ENCODE measurements at regions not wholly inside any gene's neighbourhood (a gene's known extent, or its start where the extent isn't known, plus 50 kb on each side); places are given as distances from the start of the nearest gene placed in this dataset.

GRCh38 chr6:167712731-167713475, 113.8 kb upstream of the AFDN start:
- TF ChIP-seq GATA2 (IDR thresholded peaks at IDR 0.05; ENCODE audit: low read depth, low read length) (no peak), GATA3 (IDR thresholded peaks at IDR 0.05; ENCODE audit: low read depth, low read length) (no peak)

DNA sequence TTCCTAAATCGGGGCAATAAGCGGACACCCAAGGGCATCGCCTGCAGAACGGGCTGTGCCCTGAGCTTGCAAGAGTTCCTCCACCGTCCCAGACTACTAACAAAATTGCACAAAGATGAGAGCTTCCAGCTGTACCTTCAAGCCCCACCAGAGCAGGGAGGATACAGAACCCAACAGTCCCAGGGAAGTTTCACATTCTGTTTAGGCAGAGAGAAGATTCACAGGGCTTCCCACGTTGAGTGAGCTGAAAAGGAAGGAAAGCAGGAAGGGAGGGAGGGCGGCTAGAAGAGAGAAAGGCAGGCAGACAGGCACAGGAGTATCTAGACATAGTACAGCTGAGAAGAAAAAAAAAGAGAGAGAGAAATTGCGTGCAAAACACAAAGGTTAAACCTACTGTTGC, 112.6 kb upstream of the AFDN start:
- no peak for TF ChIP-seq GATA2 (IDR thresholded peaks at IDR 0.05; ENCODE audit: low read depth, low read length)
- TF ChIP-seq GATA3 (IDR thresholded peaks at IDR 0.05; ENCODE audit: low read depth, low read length) = no peak

GRCh38 chr6:167717455-167717854, 109.3 kb upstream of the AFDN start:
- no peak for TF ChIP-seq GATA3 (IDR thresholded peaks at IDR 0.05; ENCODE audit: low read depth, low read length)
- TF ChIP-seq GATA2 (IDR thresholded peaks at IDR 0.05; ENCODE audit: low read depth, low read length) = no peak

GRCh38 chr6:167717867-167718266, 108.8 kb upstream of the AFDN start:
- TF ChIP-seq GATA3 (IDR thresholded peaks at IDR 0.05; ENCODE audit: low read depth, low read length) (no peak), GATA2 (IDR thresholded peaks at IDR 0.05; ENCODE audit: low read depth, low read length) (no peak)

DNA sequence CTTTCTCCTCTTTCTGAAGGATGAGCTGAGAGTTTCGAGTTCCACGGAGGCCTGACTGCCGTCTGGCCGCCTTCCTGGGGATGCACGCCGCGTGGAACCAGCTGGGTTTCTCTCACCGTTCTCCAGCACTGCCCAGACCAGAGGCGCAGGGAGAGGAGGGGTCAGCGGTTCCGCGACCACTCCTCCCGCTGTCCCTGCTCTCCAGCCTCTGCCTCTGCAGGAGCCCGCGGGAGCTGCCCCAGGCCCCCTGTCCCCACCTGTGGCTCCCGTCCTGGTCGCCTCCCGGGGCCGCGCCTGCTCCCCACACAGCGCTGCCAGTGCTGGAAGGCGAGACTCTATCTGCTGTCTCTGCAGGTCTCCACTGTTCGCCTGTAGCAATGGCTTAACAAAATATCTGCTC, 106.8 kb upstream of the AFDN start:
- TF ChIP-seq GATA2 (IDR thresholded peaks at IDR 0.05; ENCODE audit: low read depth, low read length) = no peak
- no peak for TF ChIP-seq GATA3 (IDR thresholded peaks at IDR 0.05; ENCODE audit: low read depth, low read length)

DNA sequence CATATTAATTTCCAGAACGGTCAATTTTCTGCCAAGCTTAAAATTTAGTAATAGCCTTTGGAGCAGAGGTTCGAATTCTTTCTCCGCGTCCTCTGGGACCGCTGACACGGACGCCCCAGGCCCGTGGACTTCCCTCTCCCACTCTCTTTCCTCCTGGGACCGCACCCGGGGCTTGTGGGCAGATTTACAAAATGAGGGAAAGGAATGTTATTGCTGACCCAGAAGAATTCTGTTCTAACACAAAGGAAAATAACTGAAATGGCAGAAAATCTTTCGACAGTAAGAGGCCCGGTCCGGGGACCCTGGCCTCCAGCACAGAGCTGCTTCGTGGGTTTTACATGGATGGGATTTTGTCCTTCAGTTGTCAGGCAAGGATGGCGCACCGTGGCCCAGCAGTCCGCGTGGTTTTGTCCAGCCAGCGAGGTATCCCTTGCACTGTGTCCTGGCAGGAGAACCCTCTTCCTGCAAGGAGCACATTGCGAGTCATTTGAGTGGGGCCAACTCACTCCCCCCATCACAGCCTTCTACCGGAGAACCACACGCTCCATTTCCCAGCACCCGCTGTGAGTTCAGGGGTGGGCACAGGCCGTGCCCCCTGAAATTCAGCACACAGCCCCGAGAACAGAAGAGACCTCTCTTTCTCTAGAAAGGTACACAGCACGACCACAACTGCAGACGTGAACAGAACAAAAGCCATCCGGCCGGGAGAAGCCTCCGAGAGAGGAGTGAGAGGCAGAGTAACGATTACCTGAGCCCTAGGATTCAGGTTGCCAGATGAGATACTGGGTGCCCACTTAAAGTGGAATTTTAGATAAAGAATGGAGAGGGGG, 106.0 kb upstream of the AFDN start:
- TF ChIP-seq GATA2 (IDR thresholded peaks at IDR 0.05; ENCODE audit: low read depth, low read length) = no peak
- no peak for TF ChIP-seq GATA3 (IDR thresholded peaks at IDR 0.05; ENCODE audit: low read depth, low read length)

DNA sequence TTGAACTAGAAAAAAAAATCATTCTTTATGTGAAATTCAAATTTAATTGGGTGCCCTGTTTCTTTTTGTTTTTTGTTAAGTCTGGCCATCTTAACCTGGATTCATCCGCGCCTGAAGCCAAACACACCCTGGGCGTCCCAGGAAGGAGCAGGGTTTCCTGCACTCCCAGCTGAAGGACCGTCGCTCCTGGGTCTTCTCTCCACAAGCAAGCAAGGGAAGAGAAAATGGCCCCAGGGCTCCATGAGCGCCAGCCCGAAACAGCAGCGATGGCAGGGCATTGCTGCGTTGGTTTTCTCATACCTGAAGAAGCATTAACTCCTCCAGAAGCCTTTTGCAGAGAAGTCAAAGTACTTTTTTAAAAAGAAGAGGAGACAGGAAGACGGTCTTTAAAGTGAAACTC, 105.4 kb upstream of the AFDN start:
- no peak for TF ChIP-seq GATA3 (IDR thresholded peaks at IDR 0.05; ENCODE audit: low read depth, low read length)
- no peak for TF ChIP-seq GATA2 (IDR thresholded peaks at IDR 0.05; ENCODE audit: low read depth, low read length)

DNA sequence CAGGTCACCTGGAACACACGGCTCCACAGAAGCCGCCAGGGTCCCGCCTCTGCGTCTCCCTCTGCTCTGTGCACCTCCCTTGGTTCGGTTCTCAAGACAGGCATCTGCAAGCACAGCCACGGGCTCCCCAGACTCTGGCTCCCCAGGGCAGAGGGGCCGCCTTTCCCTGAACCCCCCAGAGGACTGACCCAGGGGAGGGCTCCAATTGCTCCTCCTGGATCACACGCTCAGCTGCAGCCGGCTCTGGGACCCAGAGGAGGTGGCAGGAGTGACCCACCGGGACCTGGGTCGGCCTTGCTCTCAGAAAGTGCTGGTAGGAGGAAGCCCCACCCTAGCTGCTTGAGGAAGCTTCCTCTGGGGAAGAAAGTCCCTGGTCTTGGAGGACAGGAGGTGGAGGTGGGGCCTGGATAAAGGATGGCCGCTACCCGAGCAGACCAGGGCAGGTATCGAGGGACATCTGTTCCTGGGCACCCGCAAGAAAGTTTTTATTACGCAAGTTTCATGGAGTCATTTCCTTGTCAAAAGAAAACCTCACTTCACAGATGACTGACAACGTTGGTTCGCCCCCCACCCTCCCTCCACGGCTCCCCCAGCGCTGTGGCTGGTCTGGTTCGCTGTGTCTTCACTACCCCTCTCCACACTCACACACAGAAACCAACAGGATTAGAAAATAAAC, 103.9 kb upstream of the AFDN start:
- no peak for TF ChIP-seq GATA3 (IDR thresholded peaks at IDR 0.05; ENCODE audit: low read depth, low read length)
- no peak for TF ChIP-seq GATA2 (IDR thresholded peaks at IDR 0.05; ENCODE audit: low read depth, low read length)

GRCh38 chr6:167726043-167726621, 100.6 kb upstream of the AFDN start:
- no peak for TF ChIP-seq GATA3 (IDR thresholded peaks at IDR 0.05; ENCODE audit: low read depth, low read length)
- TF ChIP-seq GATA2 (IDR thresholded peaks at IDR 0.05; ENCODE audit: low read depth, low read length) = no peak

DNA sequence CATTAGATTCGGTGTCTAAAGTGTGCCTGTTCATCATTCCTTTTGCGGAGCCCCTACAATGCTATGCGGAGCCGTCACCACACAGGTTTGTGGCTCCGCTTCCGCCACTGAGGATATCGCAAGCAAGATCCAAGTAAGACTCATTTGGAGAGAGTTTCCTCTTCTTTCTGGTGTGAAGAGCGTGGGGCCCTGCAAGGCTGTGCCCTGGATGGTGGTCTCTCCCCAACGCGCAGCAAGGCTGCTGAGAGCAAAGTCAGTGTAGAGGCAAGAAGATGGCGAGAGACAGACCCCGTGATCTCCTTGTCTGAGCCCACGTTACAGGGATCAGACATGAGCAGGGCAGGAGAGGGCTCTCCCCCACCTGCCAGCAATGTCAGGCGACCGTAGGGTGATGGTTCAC, 96.3 kb upstream of the AFDN start:
- TF ChIP-seq GATA2 (IDR thresholded peaks at IDR 0.05; ENCODE audit: low read depth, low read length) (no peak), GATA3 (IDR thresholded peaks at IDR 0.05; ENCODE audit: low read depth, low read length) (no peak)

DNA sequence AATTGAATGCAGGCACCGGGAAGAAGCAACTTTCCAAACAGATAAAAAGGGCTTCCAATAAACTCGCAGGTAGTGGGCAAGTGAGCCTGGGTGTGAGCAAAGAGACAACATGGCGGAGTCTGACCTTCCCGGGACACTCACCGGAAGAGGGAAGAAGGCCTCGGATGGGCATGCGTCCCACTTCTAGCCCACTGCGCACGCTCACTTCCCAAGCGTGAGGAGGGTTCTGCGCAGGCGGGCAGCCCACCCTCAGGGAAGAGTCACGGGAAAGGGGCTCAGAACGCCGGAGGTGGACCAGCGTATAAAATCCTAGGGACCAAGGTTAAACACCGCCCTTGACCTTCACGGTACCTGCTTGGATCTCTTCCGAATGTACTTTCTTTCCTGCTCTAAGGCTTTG, 95.5 kb upstream of the AFDN start:
- TF ChIP-seq GATA2 (IDR thresholded peaks at IDR 0.05; ENCODE audit: low read depth, low read length) (no peak), GATA3 (IDR thresholded peaks at IDR 0.05; ENCODE audit: low read depth, low read length) (no peak)

- no peak for TF ChIP-seq GATA2 (IDR thresholded peaks at IDR 0.05; ENCODE audit: low read depth, low read length)
- TF ChIP-seq GATA3 (IDR thresholded peaks at IDR 0.05; ENCODE audit: low read depth, low read length) = no peak
Observed at GRCh38 chr6:167731731-167732422, 94.8 kb upstream of the AFDN start.

DNA sequence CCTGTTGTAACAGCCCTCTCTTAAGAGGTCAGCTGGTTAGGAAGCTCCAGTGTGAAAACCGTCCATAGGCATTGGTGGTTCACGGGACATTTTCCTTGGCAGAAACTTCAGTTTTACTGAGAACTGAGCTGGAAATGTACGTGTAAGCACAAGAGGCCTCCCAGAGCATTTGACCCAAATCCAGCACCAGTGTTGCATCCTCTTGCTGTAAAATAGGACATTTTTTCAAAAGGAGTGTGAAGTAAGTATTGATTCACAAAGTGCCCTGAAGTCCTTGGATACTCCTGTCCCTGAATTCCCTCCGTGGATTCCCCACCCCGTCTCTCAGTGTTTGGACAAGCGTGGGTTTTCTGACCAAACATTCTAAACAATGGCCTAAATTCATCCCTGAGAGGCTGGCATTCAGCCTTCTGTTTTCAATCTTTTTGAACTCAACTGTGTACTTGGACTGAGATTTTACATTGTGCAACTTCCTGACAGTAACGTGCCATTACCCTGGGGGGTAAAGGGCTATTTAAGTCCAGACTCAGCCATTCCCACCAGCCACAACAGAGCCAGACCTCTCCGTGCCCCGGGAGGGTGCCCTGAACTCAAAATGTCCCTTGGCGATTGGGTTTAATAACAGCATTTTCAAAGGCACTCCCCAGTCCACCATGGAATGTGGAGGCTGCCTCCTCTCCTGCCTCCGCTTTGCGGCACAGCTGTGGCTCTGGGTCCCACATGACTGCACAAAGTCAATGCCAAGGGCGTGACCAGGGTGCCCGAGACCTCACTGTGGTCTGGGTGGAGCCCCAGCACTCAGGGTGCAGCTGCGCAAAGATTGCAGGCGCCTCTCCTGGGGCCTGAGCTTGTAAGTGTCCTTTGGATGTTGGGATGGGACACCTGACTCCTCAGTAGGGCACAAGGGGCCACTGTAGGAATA, 92.7 kb upstream of the AFDN start:
- TF ChIP-seq GATA2 (IDR thresholded peaks at IDR 0.05; ENCODE audit: low read depth, low read length) (no peak), GATA3 (IDR thresholded peaks at IDR 0.05; ENCODE audit: low read depth, low read length) (no peak)
